Endodermal cell (in vitro differentiated cells): ENCODE measurements at regions not wholly inside any gene's neighbourhood (a gene's known extent, or its start where the extent isn't known, plus 50 kb on each side); places are given as distances from the start of the nearest gene placed in this dataset.

ENCODE experiments used
- DNase-seq: peaks from one replicate; pipeline ENCODE4 v3.0.0-alpha.2; 2017
- H3K27ac ChIP-seq: 2 replicates; pipeline ENCODE4 v1.5.1; 2013; ENCODE audit warnings: mild to moderate bottlenecking, low read depth, low read length, moderate library complexity
- H3K27me3 ChIP-seq: 2 replicates; pipeline ENCODE4 v1.6.1; 2013; ENCODE audit warnings: mild to moderate bottlenecking, low read length, moderate library complexity; ENCODE audit not compliant: insufficient read depth, control insufficient read depth, poor library complexity, severe bottlenecking
- H3K36me3 ChIP-seq: 2 replicates; pipeline ENCODE4 v1.7.0; 2013; ENCODE audit warnings: mild to moderate bottlenecking, low read length, moderate library complexity; ENCODE audit not compliant: control insufficient read depth, insufficient read depth
- H3K4me1 ChIP-seq: one replicate; pipeline ENCODE4 v1.7.0; 2013; ENCODE audit warnings: low read length; ENCODE audit not compliant: control insufficient read depth, insufficient read depth
- H3K4me3 ChIP-seq: 2 replicates; pipeline ENCODE4 v1.5.1; 2013; ENCODE audit warnings: mild to moderate bottlenecking, low read length, moderate library complexity
- H3K9ac ChIP-seq: 2 replicates; pipeline ENCODE4 v1.6.1; 2013; ENCODE audit warnings: mild to moderate bottlenecking, low read length, moderate library complexity; ENCODE audit not compliant: poor library complexity, severe bottlenecking; ENCODE audit errors: extremely low read depth
- H3K9me3 ChIP-seq: 2 replicates; pipeline ENCODE4 v1.6.1; 2013; ENCODE audit warnings: mild to moderate bottlenecking, low read length, moderate library complexity; ENCODE audit not compliant: control insufficient read depth
- H3K27ac Mint-ChIP-seq: 2 replicates; pipeline ENCODE4 v1.8.0; 2020; ENCODE audit warnings: mixed read lengths
- H3K27me3 Mint-ChIP-seq: 2 replicates; pipeline ENCODE4 v1.8.0; 2021; ENCODE audit warnings: mild to moderate bottlenecking, mixed read lengths; ENCODE audit not compliant: insufficient read depth
- H3K36me3 Mint-ChIP-seq: 2 replicates; pipeline ENCODE4 v1.8.0; 2020; ENCODE audit warnings: low read depth, mixed read lengths
- H3K4me1 Mint-ChIP-seq: 2 replicates; pipeline ENCODE4 v1.8.0; 2020; ENCODE audit warnings: mixed read lengths
- H3K4me3 Mint-ChIP-seq: 2 replicates; pipeline ENCODE4 v1.8.0; 2020; ENCODE audit warnings: mild to moderate bottlenecking, moderate library complexity, mixed read lengths
- H3K9me3 Mint-ChIP-seq: 2 replicates; pipeline ENCODE4 v1.8.0; 2020; ENCODE audit warnings: mild to moderate bottlenecking, mixed read lengths
- CTCF ChIP-seq: fragments of 200-600 bp; sonication (generic); conservative IDR thresholded peaks from 2 replicates; pipeline ENCODE4 v1.5.0; 2021; ENCODE audit warnings: antibody characterized with exemption, mild to moderate bottlenecking
- WGBS, 2 experiments: methylation state at CpG; one replicate each; pipeline versions ENCODE4 v1.1.5 to v1.1.7; 2013; ENCODE audit warnings: missing lambda C conversion rate in 2 of 2, mixed read lengths in 1 of 2; ENCODE audit not compliant: insufficient coverage in 1 of 2, insufficient read length in 1 of 2; 5-methylcytosine and 5-hydroxymethylcytosine counted together

- no peak for TF ChIP-seq CTCF
These were observed 379.5 kb upstream of the JAG1 start for GRCh38 chr20:11053310-11053709.

GRCh38 chr20:11054266-11054993 is 380.6 kb upstream of the JAG1 start:
- no peak for DNase-seq
- H3K4me3 ChIP-seq, result no peak overlapping the region
- H3K9ac ChIP-seq, result no peak overlapping the region
- no peaks in the 10 kb centered on the region for H3K27me3 ChIP-seq
- H3K36me3 ChIP-seq, result no peaks in the 10 kb centered on the region
- Mint-ChIP-seq H3K9me3 (no peaks in the 10 kb centered on the region), H3K27ac (no peak overlapping the region), H3K36me3 (no peaks in the 10 kb centered on the region), H3K4me1 (no peaks in the 10 kb centered on the region), H3K4me3 (no peak overlapping the region), H3K27me3 (no peaks in the 10 kb centered on the region)
- no peaks in the 10 kb centered on the region for H3K4me1 ChIP-seq
- H3K9me3 ChIP-seq, result no peaks in the 10 kb centered on the region
- H3K27ac ChIP-seq, result no peak overlapping the region
- 60 to 88% methylated on average over 1 to 6 of the region's 8 CpGs for WGBS, 2 experiments
- no peak for TF ChIP-seq CTCF

More at GRCh38 chr20:11053310-11053709, 379.5 kb upstream of the JAG1 start:
- H3K9ac ChIP-seq, result no peak overlapping the region
- no peak overlapping the region for H3K4me3 ChIP-seq
- no peaks in the 10 kb centered on the region for H3K27me3 ChIP-seq
- no peaks in the 10 kb centered on the region for H3K27me3 Mint-ChIP-seq
- H3K4me3 Mint-ChIP-seq, result no peak overlapping the region
- H3K36me3 ChIP-seq, result no peaks in the 10 kb centered on the region
- H3K4me1 Mint-ChIP-seq, result no peaks in the 10 kb centered on the region
- H3K9me3 ChIP-seq, result no peaks in the 10 kb centered on the region
- H3K9me3 Mint-ChIP-seq, result no peaks in the 10 kb centered on the region
- H3K4me1 ChIP-seq, result no peaks in the 10 kb centered on the region
- H3K36me3 Mint-ChIP-seq, result no peaks in the 10 kb centered on the region
- H3K27ac ChIP-seq, result no peak overlapping the region
- DNase-seq, result no peak
- H3K27ac Mint-ChIP-seq, result no peak overlapping the region

GRCh38 chr20:11056414-11056813 is 382.6 kb upstream of the JAG1 start:
- Histone ChIP-seq H3K9ac (no peak overlapping the region), H3K36me3 (no peaks in the 10 kb centered on the region), H3K9me3 (no peaks in the 10 kb centered on the region), H3K4me3 (no peak overlapping the region), H3K27me3 (no peaks in the 10 kb centered on the region), H3K4me1 (no peaks in the 10 kb centered on the region), H3K27ac (no peak overlapping the region)
- no peaks in the 10 kb centered on the region for H3K36me3 Mint-ChIP-seq
- no peak for TF ChIP-seq CTCF
- no peak for DNase-seq
- 85 to 97% methylated on average over 5 of the region's 5 CpGs for WGBS, 2 experiments
- no peak overlapping the region for H3K4me3 Mint-ChIP-seq
- no peaks in the 10 kb centered on the region for H3K4me1 Mint-ChIP-seq
- no peaks in the 10 kb centered on the region for H3K9me3 Mint-ChIP-seq
- no peak overlapping the region for H3K27ac Mint-ChIP-seq
- no peaks in the 10 kb centered on the region for H3K27me3 Mint-ChIP-seq
